Fibroblast of mammary gland (primary cell): ENCODE measurements at regions not wholly inside any gene's neighbourhood (a gene's known extent, or its start where the extent isn't known, plus 50 kb on each side); places are given as distances from the start of the nearest gene placed in this dataset.

Experiments
- DNase-seq: peaks from one replicate; pipeline ENCODE4 v3.0.0-alpha.2; 2010; ENCODE audit warnings: low read depth
- H3K4me3 ChIP-seq: 2 replicates; pipeline ENCODE4 v1.5.1; 2011; ENCODE audit warnings: low read depth, mild to moderate bottlenecking, low read length, moderate library complexity; ENCODE audit not compliant: control insufficient read depth
- TF ChIP-seq, protein P1 (sequence below): conservative IDR thresholded peaks from 2 replicates; pipeline ENCODE4 v1.5.1; 2011; ENCODE audit warnings: low read depth, low read length, inconsistent platforms; ENCODE audit not compliant: control insufficient read depth, insufficient read depth

DNA sequence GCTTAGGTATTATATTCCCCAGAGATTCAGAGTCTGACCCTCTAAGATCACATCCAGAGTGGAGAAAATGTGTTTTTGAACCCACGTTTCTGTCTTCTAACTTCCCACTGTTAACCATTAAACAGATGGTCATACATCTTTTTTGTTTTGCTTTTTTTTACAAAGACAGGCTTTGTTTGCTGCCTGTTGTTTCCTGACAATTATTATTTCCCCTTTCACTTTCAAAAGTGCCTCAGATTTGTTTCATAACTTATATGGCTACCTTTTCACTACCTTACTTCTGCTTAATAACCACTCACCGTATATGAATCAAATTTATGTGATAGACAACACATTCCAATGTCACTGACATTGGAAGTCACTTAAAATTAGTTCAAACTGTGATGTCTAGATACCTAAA is 142.2 kb downstream of the HS3ST1 start:
- H3K4me3 ChIP-seq, result no peak overlapping the region
- no peak for DNase-seq
- TF ChIP-seq, protein P1, sequence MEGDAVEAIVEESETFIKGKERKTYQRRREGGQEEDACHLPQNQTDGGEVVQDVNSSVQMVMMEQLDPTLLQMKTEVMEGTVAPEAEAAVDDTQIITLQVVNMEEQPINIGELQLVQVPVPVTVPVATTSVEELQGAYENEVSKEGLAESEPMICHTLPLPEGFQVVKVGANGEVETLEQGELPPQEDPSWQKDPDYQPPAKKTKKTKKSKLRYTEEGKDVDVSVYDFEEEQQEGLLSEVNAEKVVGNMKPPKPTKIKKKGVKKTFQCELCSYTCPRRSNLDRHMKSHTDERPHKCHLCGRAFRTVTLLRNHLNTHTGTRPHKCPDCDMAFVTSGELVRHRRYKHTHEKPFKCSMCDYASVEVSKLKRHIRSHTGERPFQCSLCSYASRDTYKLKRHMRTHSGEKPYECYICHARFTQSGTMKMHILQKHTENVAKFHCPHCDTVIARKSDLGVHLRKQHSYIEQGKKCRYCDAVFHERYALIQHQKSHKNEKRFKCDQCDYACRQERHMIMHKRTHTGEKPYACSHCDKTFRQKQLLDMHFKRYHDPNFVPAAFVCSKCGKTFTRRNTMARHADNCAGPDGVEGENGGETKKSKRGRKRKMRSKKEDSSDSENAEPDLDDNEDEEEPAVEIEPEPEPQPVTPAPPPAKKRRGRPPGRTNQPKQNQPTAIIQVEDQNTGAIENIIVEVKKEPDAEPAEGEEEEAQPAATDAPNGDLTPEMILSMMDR, result no peak

- DNase-seq, result no peak
- no peak overlapping the region for H3K4me3 ChIP-seq
- TF ChIP-seq, protein P1, result no peak
Observed at GRCh38 chr4:11281720-11282119, 147.0 kb downstream of the HS3ST1 start.

- TF ChIP-seq, protein P1, result no peak
- no peak overlapping the region for H3K4me3 ChIP-seq
- DNase-seq, result no peak
Observed at GRCh38 chr4:11271263-11271662, 157.4 kb downstream of the HS3ST1 start.

GRCh38 chr4:11268149-11268548 is 160.5 kb downstream of the HS3ST1 start:
- no peak for DNase-seq
- TF ChIP-seq, protein P1, result no peak
- H3K4me3 ChIP-seq, result no peak overlapping the region

GRCh38 chr4:11264841-11265240 is 163.9 kb downstream of the HS3ST1 start:
- TF ChIP-seq, protein P1, result no peak
- no peak overlapping the region for H3K4me3 ChIP-seq
- no peak for DNase-seq

GRCh38 chr4:11264346-11264745 is 164.3 kb downstream of the HS3ST1 start:
- no peak overlapping the region for H3K4me3 ChIP-seq
- DNase-seq, result no peak
- TF ChIP-seq, protein P1, result no peak

DNA sequence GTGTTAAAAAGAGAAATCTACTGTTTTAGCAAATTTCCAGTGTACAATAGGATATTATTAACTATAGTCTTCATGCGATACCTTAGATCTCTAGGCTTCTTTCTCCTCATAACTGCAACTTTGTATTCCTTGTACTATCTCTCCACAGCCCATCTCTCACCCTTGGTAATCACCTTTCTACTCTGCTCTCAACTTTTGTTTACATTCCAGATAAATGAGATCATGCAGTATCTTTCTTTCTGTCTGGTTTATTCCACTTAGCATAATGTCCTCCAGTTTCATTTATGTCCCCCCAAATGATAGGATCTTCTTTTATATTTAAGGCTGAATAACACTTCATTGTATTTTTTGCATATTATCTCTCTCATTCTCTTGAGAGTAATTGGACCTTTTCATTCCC is 165.5 kb downstream of the HS3ST1 start:
- TF ChIP-seq, protein P1, result no peak
- no peak overlapping the region for H3K4me3 ChIP-seq
- no peak for DNase-seq
